GM23248 (cell line): ENCODE measurements at regions not wholly inside any gene's neighbourhood (a gene's known extent, or its start where the extent isn't known, plus 50 kb on each side); places are given as distances from the start of the nearest gene placed in this dataset.

Source experiments
- DNase-seq: peaks from one replicate; pipeline ENCODE4 v3.0.0-alpha.2; 2015
- H2AFZ ChIP-seq: fragments of 200-600 bp; sonication (generic); 2 replicates; pipeline ENCODE4 v1.6.1; 2016; ENCODE audit warnings: antibody characterized with exemption
- H3F3A ChIP-seq: fragments of 200-600 bp; sonication (generic); 2 replicates; pipeline ENCODE4 v1.6.1; 2016; ENCODE audit warnings: mild to moderate bottlenecking, antibody characterized with exemption, mixed run types; ENCODE audit not compliant: insufficient read depth
- H3K27ac ChIP-seq: fragments of 200-600 bp; sonication (generic); 2 replicates; pipeline ENCODE4 v1.5.1; 2016; ENCODE audit warnings: mild to moderate bottlenecking
- H3K27me3 ChIP-seq: fragments of 200-600 bp; sonication (generic); replicated peaks from 2 replicates; pipeline ENCODE4 v1.6.1; 2016; ENCODE audit warnings: mild to moderate bottlenecking; ENCODE audit not compliant: insufficient read depth
- H3K36me3 ChIP-seq: fragments of 200-600 bp; sonication (generic); 2 replicates; pipeline ENCODE4 v1.6.1; 2016; ENCODE audit warnings: low read depth, mild to moderate bottlenecking
- H3K4me1 ChIP-seq: fragments of 200-600 bp; sonication (generic); 2 replicates; pipeline ENCODE4 v1.6.1; 2016; ENCODE audit warnings: mild to moderate bottlenecking; ENCODE audit not compliant: insufficient read depth
- H3K4me2 ChIP-seq: fragments of 200-600 bp; sonication (generic); one replicate; pipeline ENCODE4 v1.6.1; 2016; ENCODE audit warnings: mild to moderate bottlenecking; ENCODE audit not compliant: unreplicated experiment
- H3K4me3 ChIP-seq: fragments of 200-600 bp; sonication (generic); 2 replicates; pipeline ENCODE4 v1.5.1; 2016; ENCODE audit warnings: mild to moderate bottlenecking
- H3K79me2 ChIP-seq: fragments of 200-600 bp; sonication (generic); 2 replicates; pipeline ENCODE4 v1.6.1; 2016; ENCODE audit warnings: mild to moderate bottlenecking; ENCODE audit not compliant: insufficient read depth
- H3K9ac ChIP-seq: fragments of 200-600 bp; sonication (generic); 2 replicates; pipeline ENCODE4 v1.6.1; 2016; ENCODE audit warnings: mild to moderate bottlenecking
- H3K9me2 ChIP-seq: fragments of 200-600 bp; sonication (generic); 2 replicates; pipeline ENCODE4 v1.6.1; 2016; ENCODE audit warnings: mixed run types, mild to moderate bottlenecking, moderate library complexity; ENCODE audit not compliant: insufficient read depth
- H3K9me3 ChIP-seq: fragments of 200-600 bp; sonication (generic); one replicate; pipeline ENCODE4 v1.6.1; 2017; ENCODE audit warnings: low read depth
- H4K20me1 ChIP-seq: fragments of 200-600 bp; sonication (generic); 2 replicates; pipeline ENCODE4 v1.6.0; 2016; ENCODE audit not compliant: insufficient read depth
- EZH2 ChIP-seq: fragments of 200-600 bp; sonication (generic); IDR thresholded peaks from 2 replicates; pipeline ENCODE4 v1.6.1; 2018; ENCODE audit warnings: antibody characterized with exemption, mild to moderate bottlenecking; ENCODE audit not compliant: insufficient read depth, poor library complexity, severe bottlenecking
- EZH2phosphoT487 ChIP-seq: fragments of 200-600 bp; sonication (generic); IDR thresholded peaks from 2 replicates; pipeline ENCODE4 v1.6.1; 2018; ENCODE audit warnings: antibody characterized with exemption, moderate library complexity, mild to moderate bottlenecking, low read depth; ENCODE audit not compliant: insufficient read depth
- WGBS, 2 experiments: methylation state at CpG; one replicate each; pipeline ENCODE4 v1.1.6; 2015 to 2017; ENCODE audit warnings: low lambda C conversion rate in 2 of 2, low coverage in 1 of 2; ENCODE audit errors: missing lambda C conversion rate in 2 of 2; 5-methylcytosine and 5-hydroxymethylcytosine counted together
- in situ Hi-C: fragments of 300-500 bp; cut with MboI; formaldehyde crosslinking; loops from 2 replicates; pipeline ENCODE4 v1.15.0; 2020

GRCh38 chr1:119219711-119220110, 79.3 kb upstream of the WARS2 start:
- H3K9ac ChIP-seq, result no peak overlapping the region
- in situ Hi-C loops, result no loop called here
- H3F3A ChIP-seq, result 0 out of 2 replicates have a peak, but pooled peaks cover 6% of the 10 kb centered on the region
- H3K36me3 ChIP-seq, result no peaks in the 10 kb centered on the region
- H3K4me2 ChIP-seq, result no peak overlapping the region
- no peaks in the 10 kb centered on the region for H4K20me1 ChIP-seq
- H3K9me2 ChIP-seq, result no peaks in the 10 kb centered on the region
- peaks cover 13% of the 10 kb centered on the region for H3K4me1 ChIP-seq
- TF ChIP-seq EZH2 (no peak), EZH2phosphoT487 (no peak)
- WGBS, 2 experiments, result 66 to 68% methylated on average over 4 of the region's 4 CpGs
- H2AFZ ChIP-seq, result no peak overlapping the region
- no peak overlapping the region for H3K27ac ChIP-seq
- no peaks in the 10 kb centered on the region for H3K9me3 ChIP-seq
- H3K4me3 ChIP-seq, result no peak overlapping the region
- H3K79me2 ChIP-seq, result no peaks in the 10 kb centered on the region
- H3K27me3 ChIP-seq, result no peaks in the 10 kb centered on the region
- DNase-seq, result no peak

GRCh38 chr1:119220991-119221390, 80.5 kb upstream of the WARS2 start:
- H3K27ac ChIP-seq, result 0 out of 2 replicates have a peak overlapping the region, but pooled peaks have one; percentile 15
- in situ Hi-C loops, result no loop called here
- no peak overlapping the region for H3K4me2 ChIP-seq
- H3K4me3 ChIP-seq, result no peak overlapping the region
- TF ChIP-seq EZH2 (no peak), EZH2phosphoT487 (no peak)
- 0 out of 2 replicates have a peak, but pooled peaks cover 6% of the 10 kb centered on the region for H3F3A ChIP-seq
- H3K27me3 ChIP-seq, result no peaks in the 10 kb centered on the region
- H3K9me3 ChIP-seq, result no peaks in the 10 kb centered on the region
- H4K20me1 ChIP-seq, result no peaks in the 10 kb centered on the region
- no peaks in the 10 kb centered on the region for H3K36me3 ChIP-seq
- no peaks in the 10 kb centered on the region for H3K9me2 ChIP-seq
- peaks cover 13% of the 10 kb centered on the region for H3K4me1 ChIP-seq
- H2AFZ ChIP-seq, result no peak overlapping the region
- DNase-seq, result peak; percentile 73
- no peak overlapping the region for H3K9ac ChIP-seq
- H3K79me2 ChIP-seq, result no peaks in the 10 kb centered on the region

GRCh38 chr1:119222271-119222670, 81.8 kb upstream of the WARS2 start:
- H4K20me1 ChIP-seq, result no peaks in the 10 kb centered on the region
- no peaks in the 10 kb centered on the region for H3K27me3 ChIP-seq
- H3K9me3 ChIP-seq, result no peaks in the 10 kb centered on the region
- no peaks in the 10 kb centered on the region for H3K9me2 ChIP-seq
- no peaks in the 10 kb centered on the region for H3K36me3 ChIP-seq
- peaks cover 6% of the 10 kb centered on the region; the same call in 1 of the 2 replicates for H3F3A ChIP-seq
- no peak overlapping the region for H3K27ac ChIP-seq
- H3K79me2 ChIP-seq, result no peaks in the 10 kb centered on the region
- H3K9ac ChIP-seq, result no peak overlapping the region
- DNase-seq, result no peak
- WGBS, 2 experiments, result 91 to 99% methylated on average over 5 of the region's 5 CpGs
- TF ChIP-seq EZH2, result no peak
- no peak for TF ChIP-seq EZH2phosphoT487
- no peak overlapping the region for H3K4me3 ChIP-seq
- H2AFZ ChIP-seq, result no peak overlapping the region
- H3K4me2 ChIP-seq, result no peak overlapping the region
- in situ Hi-C loops, result no loop called here
- H3K4me1 ChIP-seq, result peaks cover 13% of the 10 kb centered on the region

- DNase-seq, result no peak
Measured at GRCh38 chr1:119225265-119225664, 84.8 kb upstream of the WARS2 start.

GRCh38 chr1:119225831-119226230, 85.4 kb upstream of the WARS2 start:
- Histone ChIP-seq H3K4me2 (no peak overlapping the region), H3K79me2 (no peaks in the 10 kb centered on the region), H3K27me3 (no peaks in the 10 kb centered on the region), H3F3A (peaks cover under 1% of the 10 kb centered on the region; the same call in 1 of the 2 replicates), H3K9me3 (no peaks in the 10 kb centered on the region), H4K20me1 (no peaks in the 10 kb centered on the region), H3K4me3 (no peak overlapping the region), H3K9ac (no peak overlapping the region), H3K36me3 (no peaks in the 10 kb centered on the region), H3K4me1 (peaks cover 7% of the 10 kb centered on the region), H3K9me2 (no peaks in the 10 kb centered on the region), H2AFZ (no peak overlapping the region), H3K27ac (no peak overlapping the region)
- WGBS, 2 experiments, result 97 to 100% methylated on average over 2 of the region's 2 CpGs
- no peak for DNase-seq
- in situ Hi-C loops, result no loop called here
- TF ChIP-seq EZH2phosphoT487 (no peak), EZH2 (no peak)

More at GRCh38 chr1:119225265-119225664, 84.8 kb upstream of the WARS2 start:
- Histone ChIP-seq H3K9me3 (no peaks in the 10 kb centered on the region), H3K4me1 (peaks cover 13% of the 10 kb centered on the region), H3F3A (peaks cover 6% of the 10 kb centered on the region; the same call in 1 of the 2 replicates), H3K79me2 (no peaks in the 10 kb centered on the region), H3K9ac (no peak overlapping the region), H3K27me3 (no peaks in the 10 kb centered on the region), H3K27ac (no peak overlapping the region), H3K9me2 (no peaks in the 10 kb centered on the region), H3K4me3 (no peak overlapping the region), H3K36me3 (no peaks in the 10 kb centered on the region), H3K4me2 (no peak overlapping the region), H4K20me1 (no peaks in the 10 kb centered on the region), H2AFZ (no peak overlapping the region)
- TF ChIP-seq EZH2phosphoT487, result no peak
- no peak for TF ChIP-seq EZH2
- in situ Hi-C loops, result no loop called here
